Erythroblast (primary cell): ENCODE measurements at regions not wholly inside any gene's neighbourhood (a gene's known extent, or its start where the extent isn't known, plus 50 kb on each side); places are given as distances from the start of the nearest gene placed in this dataset.
A peak's percentile ranks its signal among the peaks of the same experiment; 100 is the strongest.
"Not testable (repeated sequence)": the region's sequence is repeated elsewhere in the genome, so short reads cannot be mapped to it uniquely, and the experiment has no call there.

ENCODE experiments used
- DNase-seq, 2 experiments: peaks; one replicate each; lab custom pipeline; 2025; lab: John Stamatoyannopoulos, UW
- GATA1 ChIP-seq: IDR thresholded peaks from 2 replicates; pipeline ENCODE4 v1.6.1; 2011; ENCODE audit warnings: low read depth, mild to moderate bottlenecking, control low read depth, low read length, moderate library complexity
- POLR2A ChIP-seq: IDR thresholded peaks from 2 replicates; pipeline ENCODE4 v1.6.1; 2011; ENCODE audit warnings: mild to moderate bottlenecking, low read length

DNA sequence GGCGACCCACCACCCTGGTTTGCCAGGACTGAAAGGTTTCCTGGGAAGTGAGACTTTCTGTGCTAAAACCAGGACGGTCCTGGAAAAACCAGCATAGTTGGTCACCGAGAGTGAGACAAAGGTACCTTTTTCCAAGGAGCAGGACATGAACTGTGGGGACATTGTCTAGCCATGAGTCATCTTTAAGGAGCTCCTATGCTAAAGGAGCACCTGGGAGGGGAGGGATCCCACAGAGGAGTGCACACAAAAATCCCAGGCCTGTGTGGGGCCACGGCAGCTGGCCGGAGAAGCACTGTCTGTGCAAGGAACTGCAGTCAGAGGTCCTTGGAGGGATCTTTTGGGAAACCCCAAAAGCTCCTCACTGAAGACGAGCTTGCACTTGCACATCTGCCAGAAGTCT, 109.1 kb upstream of the PLEKHG1 start:
- no peak for TF ChIP-seq POLR2A
- no peak for TF ChIP-seq GATA1
- no peak for DNase-seq

DNA sequence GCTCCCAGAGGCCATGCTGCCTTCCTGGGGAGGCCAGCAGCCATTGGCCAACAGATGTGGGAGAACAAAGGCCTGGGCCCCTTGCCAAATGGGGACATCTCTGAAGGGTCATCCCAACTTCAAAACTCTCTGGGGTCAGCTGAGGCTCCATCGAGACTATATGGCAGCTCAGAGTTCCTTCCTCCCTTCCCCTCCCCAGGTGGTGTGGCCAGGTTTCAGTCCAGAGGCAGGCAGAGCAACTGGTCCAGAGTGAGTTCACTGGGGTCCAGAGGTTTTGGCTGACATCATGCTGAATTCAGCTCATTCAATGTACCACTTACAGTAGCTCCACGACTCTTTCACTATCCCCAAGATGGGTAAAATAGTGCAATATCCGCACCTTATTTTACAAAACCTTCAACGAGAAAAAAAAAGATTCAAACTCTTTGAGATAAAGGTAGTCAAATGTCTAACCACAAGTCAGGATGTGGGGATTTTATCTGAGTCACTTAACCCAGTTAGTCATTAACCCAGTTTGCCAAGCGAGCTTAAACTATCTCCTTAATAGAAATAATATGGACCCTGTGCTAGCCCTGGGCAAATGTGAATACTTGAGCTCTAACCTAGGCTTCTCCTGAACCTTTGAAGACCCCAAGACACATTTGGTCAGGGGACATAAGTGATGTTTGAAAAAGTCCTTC, 108.4 kb upstream of the PLEKHG1 start:
- TF ChIP-seq POLR2A: no peak
- TF ChIP-seq GATA1: no peak
- DNase-seq: no peak

DNA sequence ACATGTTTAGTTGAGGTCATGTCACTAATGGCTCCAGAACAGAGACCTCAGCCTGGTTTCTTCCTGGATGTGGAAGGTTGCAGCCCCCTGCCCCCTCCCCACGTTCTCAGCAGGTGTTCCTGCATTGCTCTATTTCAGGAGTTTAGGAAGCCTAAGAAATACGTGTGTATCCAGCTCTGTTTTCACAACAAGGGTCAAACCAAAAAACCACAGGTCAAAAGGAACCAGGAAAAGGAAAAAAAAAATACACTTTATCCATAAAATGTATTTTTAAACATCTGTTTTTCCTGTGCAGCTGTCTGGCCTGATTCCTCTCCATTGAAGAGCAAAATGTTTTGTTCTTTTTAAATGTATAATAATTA, 107.9 kb upstream of the PLEKHG1 start:
- no peak for DNase-seq
- no peak for TF ChIP-seq POLR2A
- TF ChIP-seq GATA1: no peak

DNA sequence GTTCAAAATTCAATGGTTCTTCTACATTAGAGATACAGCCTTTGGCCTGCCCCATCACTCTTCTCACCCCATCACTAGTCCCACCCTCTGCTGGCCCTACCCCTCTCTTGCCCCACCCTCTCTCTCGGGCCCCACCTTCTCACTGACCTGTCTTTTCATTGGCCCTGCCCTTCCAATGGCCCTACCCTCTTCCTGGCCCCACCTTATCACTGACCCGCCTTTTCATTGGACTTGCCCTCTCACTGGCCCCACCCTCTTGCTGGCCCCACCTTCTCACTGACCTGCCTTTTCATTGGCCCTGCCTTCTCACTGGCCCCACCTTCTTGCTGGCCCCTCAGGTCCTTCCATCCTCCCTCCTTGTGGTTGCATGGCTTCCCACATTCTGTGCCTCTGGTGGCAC, 107.2 kb upstream of the PLEKHG1 start:
- no peak for TF ChIP-seq POLR2A
- TF ChIP-seq GATA1: no peak
- peak; percentile 30 to 33 for DNase-seq

DNA sequence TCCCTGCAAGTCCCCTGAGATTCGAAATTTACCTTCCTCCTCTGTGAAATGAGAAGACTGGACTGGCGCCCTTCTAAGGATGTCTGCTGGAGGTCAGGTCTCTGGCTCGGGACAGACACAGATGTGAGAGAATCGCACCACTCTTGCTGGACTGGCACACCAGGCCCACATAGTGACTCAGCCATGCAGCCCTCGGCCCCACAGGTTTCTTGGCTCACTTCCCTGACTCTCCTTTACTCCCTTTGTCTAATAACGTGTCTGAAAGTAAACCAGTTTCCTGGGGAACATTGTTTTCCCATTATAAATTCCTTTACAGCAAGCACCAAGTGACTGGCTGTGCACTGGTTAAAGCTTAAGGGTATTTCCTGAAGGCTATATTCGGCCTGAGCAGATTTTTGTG, 106.7 kb upstream of the PLEKHG1 start:
- DNase-seq: no peak
- no peak for TF ChIP-seq POLR2A
- TF ChIP-seq GATA1: no peak

DNA sequence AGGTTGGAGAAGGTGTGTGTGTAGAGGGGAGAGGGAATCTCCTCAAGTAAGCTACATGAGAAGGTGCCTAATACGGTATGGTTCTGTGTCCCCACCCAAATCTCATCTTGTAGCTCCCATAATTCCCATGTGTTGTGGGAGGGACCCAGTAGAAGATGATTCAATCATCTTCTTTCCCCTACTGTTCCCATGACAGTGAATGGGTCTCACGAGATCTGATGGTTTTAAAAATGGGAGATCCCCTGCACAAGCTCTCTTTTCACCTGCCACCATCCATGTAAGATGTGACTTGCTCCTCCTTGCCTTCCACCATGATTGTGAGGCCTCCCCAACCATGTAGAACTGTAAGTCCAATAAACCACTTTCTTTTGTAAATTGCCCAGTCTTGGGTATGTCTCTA, 106.1 kb upstream of the PLEKHG1 start:
- DNase-seq: not testable (repeated sequence)

DNA sequence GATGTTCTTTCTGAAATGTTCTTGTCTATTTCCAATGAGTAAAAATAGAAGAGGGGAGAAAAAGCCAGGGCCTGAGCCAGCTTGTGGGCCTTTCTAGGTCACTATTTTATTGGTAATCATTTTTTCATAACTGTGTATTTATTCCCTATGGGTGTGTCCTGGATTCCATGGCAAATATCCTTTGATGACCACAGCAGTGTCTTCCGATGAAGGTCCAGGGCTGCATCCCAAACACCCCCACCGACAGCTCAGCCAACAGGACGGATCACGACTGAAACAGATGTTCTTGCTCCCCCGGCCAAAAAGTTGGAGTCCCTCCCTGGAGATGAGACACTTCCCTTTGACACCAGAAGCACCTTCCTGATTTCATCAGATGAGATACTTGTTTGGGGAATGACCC, 105.4 kb upstream of the PLEKHG1 start:
- DNase-seq: no peak
- TF ChIP-seq GATA1 (no peak), POLR2A (no peak)

DNA sequence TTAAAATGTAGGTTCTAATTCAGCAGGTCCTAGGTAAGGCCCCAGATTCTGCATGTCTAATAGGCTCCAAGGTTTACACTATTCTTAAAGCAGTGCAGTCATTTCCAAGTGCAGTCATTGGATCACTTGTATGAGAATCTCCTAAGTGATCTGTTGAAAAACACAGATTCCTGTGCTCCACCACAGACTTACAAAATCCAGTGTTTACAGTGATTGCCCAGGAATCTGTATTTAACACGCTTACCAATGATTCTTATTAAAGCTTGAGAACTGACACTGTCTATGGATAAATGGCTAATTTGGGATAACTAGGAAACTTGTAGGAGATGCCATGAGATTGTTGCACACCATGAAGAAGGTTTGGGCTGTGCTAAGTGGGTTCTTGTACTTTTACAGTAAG, 104.6 kb upstream of the PLEKHG1 start:
- TF ChIP-seq GATA1: no peak
- TF ChIP-seq POLR2A: no peak
- no peak for DNase-seq

DNA sequence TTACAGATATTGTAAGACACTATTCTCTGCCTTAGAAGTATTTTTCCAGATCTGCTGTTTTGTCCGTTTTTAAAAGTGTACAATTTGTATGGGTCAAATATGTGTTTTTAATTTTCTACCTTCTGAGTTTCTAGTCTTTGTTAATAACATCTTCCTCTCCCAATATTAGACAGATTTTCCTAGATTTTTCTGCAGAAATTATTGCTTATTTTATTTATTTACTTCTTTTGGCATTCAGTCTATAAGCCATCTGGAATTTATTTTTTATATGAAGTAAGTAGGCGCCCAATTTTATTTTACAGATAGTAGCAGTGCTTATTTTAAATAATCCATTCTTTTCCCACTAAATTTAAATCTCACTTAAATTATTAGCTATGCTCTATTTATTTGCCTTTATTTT, 103.1 kb upstream of the PLEKHG1 start:
- TF ChIP-seq POLR2A: no peak
- TF ChIP-seq GATA1: no peak
- DNase-seq: no peak

DNA sequence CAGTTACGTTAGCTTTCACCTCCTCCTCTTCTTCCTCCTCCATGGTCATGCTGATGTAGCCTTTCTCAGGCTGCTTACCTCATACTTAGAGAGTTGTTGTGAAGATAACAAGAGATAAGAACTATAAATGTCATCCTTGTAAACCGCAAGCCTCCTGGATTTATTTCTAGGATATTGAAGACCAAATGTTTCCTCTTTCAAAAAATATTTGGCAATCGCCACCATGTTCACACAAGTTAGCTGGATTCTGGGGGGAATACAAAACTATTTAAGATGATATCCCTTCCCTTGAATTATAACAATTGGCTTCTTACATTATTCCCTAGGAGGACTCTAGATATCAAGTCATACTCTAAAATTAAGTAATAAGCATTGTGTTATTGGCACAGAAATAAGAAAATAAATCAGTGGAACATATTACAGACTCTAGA, 99.8 kb upstream of the PLEKHG1 start:
- DNase-seq: peak in 1 of 2 experiments; percentile 3
- TF ChIP-seq GATA1: no peak
- TF ChIP-seq POLR2A: no peak

DNA sequence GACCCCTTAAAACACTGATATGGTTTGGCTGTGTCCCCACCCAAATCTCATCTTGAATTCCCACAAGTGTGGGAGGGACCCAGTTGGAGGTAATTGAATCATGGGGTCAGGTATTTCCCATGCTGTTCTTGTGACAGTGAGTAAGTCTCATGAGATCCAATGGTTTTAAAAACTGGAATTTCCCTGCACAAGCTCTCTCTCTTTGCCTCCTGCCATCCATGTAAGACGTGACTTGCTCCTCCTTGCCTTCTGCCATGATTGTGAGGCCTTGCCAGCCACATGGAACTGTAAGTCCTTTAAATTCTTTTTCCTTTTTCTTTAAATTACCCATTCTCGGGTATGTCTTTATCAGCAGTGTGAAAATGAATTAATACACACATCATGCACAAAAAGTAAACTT, 99.1 kb upstream of the PLEKHG1 start:
- DNase-seq: not testable (repeated sequence)

DNA sequence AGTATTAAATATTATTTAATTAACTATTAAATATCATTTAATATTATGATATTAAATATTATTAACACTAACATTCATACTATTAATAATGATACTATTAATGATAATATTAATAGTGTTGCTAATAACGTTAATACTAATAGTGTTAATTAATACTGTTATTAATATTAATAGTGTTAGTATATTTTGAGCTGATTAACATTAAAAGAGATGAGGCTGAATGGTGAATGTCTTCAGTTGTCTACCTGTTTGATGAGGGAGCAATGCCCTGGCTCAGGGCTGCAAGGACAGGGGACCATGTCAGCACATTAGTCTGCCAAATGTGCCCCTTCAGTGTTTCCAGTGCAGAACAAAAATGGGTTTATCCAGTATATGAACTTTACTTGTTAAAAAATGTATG, 96.6 kb upstream of the PLEKHG1 start:
- TF ChIP-seq POLR2A (no peak), GATA1 (no peak)

DNA sequence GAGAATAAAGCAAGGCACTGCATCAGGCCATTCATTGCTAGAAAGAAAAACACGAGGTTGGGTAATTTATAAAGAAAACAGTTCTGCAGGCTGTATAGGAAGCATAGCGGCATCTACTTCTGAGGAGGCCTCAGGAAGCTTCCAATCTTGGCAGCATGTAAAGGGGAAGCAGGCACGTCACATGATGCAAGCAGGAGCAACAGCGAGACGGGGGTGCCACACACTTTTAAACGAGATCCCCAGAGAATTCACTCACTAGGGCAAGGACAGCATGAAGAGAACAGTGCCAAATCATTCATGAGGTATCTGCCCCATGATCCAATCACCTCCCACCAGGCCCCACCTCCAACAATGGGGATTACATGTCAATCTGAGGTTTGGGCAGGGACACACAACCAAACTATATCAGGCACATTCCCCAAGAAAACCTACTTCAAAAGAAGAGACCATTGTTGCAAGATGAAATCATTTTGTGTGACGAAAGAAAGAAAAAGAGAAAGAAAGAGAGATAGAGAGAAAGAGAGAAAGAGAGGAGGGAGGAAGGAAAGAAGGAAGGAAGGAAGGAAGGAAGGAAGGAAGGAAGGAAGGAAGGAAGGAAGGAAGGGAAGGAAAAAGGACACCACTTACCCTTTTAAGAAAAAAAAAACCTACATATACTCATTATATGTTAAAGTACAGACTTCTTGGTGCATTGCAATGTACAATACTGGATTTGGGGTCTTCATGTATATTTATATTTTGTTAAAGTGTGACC, 95.9 kb upstream of the PLEKHG1 start:
- TF ChIP-seq GATA1 (no peak), POLR2A (no peak)
- peak in 1 of 2 experiments; percentile 7 for DNase-seq

More for the DNA sequence above, 96.6 kb upstream of the PLEKHG1 start:
- DNase-seq: no peak

DNA sequence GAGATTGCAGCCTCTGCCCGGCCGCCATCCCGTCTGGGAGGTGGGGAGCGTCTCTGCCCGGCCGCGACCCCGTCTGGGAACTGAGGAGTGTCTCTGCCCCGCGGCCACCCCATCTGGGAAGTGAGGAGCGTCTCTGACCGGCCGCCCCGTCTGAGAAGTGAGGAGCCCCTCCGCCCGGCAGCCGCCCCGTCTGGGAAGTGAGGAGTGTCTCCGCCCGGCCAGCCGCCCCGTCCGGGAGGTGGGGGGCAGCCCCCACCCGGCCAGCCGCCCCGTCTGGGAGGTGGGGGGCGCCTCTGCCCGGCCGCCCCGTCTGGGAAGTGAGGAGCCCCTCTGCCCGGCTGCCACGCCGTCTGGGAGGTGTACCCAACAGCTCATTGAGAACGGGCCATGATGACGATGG, 92.3 kb upstream of the PLEKHG1 start:
- DNase-seq: not testable (repeated sequence)

DNA sequence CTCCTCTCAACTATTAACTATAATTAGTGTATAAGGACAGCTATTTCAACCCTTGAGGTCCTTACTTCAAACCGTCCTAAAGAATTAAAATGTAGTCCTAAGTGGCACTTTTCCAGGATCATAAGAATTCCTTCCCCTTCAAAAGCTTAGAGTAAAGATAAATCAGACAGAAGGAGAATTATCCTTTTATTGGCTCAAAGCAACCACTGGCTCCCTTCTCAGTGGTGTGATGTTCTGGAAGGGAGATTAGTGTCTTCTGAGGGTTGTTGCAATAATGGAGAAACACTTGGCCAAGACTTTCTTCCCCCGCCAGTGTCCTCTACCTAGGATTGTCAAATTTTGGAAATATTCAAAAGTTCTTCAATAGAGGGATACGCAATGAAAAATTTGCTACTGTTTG, 89.1 kb upstream of the PLEKHG1 start:
- TF ChIP-seq GATA1 (no peak), POLR2A (no peak)
- no peak for DNase-seq
